ENCODE measurements at regions not wholly inside any gene's neighbourhood (a gene's known extent, or its start where the extent isn't known, plus 50 kb on each side); places are given as distances from the start of the nearest gene placed in this dataset.

DNA sequence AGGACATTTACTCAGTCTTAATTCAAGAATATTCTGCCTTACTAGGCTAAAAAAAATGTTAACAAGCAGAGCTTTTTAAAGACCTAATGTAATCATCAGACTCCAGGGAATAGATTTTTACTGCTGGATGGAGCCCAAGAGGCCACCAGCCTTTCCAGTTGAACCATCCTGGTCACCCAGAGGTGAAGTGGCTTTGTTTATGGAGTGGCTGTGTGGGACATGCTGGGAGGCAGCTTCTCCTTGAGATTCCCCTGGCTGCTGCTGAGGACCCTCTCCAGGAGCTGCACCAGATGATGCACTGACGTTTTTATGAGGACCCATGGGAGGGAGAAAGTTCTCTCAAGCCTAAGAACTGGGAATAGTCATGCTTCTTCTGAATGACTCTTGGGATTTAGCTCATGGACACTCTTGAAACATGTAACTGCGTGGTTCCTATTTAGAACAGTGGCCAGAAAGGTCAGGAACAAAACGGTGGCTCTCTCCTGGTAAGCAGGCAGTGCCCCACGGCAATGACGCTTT is 205.9 kb upstream of the MIR17HG start:
- DNase-seq = no peak

DNA sequence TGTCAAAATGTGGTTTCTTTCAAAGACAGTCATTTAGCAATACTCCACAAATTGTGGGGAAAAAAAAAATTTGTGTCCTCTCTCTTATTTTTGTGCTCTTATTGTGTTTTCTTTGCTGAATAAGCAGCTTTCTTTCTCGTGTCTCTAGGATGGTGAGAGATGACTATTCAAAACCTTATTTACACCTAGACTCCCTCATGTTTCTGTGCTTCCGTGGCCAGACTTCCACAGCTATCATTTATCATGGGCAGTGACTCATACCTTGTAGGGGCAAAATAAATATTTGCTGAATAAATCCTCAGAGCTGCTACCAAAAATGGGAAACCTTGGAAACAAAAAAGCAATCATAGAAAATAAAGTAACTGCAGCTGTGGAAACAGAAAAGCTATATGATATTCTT is 204.9 kb upstream of the MIR17HG start:
- no peak for DNase-seq

DNA sequence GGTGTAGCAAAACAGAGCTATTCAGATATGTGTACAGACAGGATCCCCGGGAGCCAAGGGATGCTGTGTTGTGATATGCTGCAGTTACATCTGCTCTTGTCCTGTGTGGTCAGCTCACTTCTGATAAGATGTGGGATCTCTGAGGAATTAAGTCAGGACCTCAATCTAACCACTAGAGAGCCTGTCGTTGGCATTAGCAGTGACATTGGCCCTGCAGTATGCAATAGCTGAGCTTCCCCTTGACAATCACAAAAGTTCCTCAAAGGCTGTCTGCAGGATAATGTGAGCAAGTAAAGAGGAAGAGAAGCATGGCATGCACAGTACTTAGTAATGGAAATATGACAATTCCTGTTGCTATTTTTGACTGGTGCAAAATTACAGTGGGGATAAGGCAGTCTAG is 203.4 kb upstream of the MIR17HG start:
- DNase-seq = no peak

DNA sequence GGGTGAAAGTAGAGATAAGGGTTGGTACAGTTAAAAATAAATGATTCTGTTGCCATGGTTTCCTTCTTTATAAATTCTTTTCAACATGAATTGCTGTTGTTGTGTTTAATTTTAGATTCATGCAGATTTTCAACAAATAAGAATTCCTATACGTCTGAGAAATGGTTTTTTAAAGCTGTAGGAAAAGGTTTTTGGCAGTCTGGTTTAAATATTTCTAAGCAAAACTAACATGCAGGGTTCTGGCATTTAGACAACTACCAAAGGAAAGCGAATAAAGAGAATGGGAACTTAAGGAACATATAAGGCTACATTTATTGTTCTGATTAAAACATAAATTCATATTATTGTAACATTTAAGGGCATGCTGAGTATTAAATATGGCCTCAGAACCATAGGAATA is 203.0 kb upstream of the MIR17HG start:
- DNase-seq = no peak

DNA sequence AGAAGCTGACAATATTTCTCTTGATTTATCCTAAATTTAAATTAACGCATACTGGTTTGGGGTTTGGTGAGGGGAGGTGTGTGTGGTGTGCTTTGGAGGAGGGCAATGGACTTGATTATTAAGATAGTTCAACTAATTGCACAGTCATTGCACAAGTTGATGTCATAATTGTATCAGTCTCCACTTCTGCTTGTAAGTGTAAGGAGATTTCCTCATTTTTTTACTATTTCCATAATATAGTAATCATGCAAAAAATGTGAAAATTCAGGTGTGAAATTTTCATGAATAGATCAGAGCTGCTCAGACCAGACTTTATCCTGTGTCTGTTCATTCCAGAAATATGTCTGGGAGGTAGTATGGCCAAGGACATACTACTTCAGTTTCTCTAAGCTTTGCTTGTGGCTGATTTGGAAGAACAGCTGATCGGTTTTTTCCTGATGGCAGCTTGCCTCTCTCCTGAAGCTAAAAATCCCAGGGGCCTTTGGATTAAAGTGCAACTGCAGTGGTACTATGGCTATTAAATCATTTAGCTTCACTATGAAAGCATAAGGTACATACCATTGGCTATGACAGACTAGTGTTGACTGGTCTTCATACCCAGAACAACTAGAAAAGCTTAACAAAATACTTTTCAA is 201.8 kb upstream of the MIR17HG start:
- DNase-seq = no peak

DNA sequence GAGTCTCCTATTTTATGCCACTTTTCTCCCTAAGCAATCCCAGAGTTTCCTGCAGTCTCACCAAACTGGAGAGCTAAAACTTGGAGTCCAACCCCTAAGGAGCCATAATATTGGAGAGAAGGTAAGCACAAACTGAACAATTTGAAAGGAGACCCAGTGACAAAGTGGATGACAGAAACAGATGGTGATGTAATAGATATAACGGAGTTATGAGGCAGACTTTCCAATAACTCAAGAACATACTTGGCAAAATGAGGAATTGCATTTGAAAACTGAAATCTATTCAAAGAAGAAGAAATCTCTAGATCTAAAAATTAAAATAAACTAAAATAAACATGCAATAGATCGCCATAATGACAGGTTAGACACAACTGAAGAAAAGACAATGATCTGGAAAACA is 200.9 kb upstream of the MIR17HG start:
- no peak for DNase-seq

DNA sequence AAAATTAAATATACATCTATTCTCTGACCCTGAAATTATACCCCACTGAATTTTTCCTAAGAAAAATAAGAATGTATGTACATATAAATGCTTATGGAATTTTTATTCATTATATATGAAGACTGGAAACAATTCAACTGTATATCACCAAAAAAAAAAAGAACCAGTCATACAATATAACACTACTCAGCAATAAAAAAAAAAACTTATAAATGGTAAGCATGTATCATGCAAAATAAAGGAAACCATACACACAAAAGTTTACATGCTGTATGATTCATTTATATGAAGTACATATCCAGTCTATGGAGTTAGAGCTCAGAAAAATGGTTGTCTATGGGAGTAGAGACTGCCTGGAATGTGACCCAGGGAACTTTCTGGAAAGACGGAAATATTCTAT is 199.4 kb upstream of the MIR17HG start:
- DNase-seq = no peak

DNA sequence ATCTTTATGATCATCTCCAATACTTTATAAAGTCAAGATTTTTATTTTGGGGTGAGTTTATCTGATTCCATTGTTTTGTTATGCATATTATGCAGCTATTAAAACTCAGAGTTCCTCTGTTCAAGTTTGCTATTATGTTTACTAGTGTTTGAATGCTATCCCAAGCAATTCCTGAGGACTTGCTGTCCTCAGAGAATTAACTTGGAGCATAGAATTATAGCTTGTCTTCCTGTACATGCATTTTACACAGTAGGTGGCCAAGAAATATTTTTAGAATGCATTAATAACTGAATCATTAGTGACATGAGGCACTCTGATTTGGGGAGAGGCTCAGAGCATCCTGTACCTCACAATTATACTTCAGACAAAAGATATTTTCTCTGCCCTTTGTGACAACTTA is 195.6 kb upstream of the MIR17HG start:
- DNase-seq = no peak

DNA sequence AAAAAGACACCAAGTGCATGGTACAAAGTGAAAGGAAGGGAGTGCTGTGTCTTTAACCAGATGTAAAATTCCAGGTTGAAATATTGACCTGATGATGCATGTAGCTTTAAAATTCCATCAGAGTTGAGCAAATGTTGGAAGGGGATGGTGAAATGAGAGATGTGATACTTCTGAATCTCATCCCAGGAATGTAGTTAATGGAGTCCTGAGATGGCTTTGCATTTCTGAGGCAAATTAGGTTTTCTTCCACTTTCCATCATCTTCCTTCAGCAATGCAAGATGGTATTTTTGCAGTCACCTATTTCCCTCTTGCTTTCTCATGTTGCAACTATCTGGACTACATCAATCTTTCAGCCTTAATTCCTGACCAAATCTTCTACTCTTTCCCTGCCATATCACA is 194.1 kb upstream of the MIR17HG start:
- DNase-seq = no peak

DNA sequence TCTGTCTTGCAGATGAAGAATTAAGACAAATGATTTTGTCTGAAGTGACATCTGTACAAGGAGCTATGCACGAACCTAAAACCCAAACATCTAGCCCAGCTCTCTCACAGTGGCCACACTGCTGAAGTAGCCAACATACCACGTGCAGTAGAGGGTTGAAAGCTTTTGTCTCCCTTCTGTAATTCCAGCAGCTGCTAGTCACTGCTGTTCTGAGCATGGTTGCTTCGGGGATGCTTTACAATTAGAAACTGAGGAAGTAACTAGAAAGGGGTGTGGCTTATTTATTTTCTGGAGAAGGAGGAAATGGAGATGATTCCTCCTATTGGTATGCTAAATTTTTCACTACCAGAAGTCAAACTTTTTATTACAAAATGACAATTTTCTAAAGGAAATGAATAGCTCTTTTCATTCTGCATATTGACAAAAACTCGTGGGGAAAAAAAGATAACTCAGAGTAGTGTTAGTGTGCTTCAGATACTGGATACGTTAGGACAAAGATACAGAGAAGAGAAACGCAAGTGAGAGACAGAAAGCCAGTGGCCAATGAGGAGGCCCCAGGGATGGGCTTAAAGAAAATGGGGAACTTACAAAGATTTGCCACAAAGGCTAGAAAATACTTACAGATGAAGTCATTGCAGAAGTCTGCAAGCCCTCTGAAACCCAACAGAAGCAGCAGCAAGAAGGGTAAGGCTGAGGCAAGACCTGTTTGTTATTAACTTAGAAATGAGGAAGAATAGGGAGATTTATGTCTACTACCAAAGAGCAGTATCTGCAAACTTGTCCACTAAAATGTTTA is 192.7 kb upstream of the MIR17HG start:
- no peak for DNase-seq

DNA sequence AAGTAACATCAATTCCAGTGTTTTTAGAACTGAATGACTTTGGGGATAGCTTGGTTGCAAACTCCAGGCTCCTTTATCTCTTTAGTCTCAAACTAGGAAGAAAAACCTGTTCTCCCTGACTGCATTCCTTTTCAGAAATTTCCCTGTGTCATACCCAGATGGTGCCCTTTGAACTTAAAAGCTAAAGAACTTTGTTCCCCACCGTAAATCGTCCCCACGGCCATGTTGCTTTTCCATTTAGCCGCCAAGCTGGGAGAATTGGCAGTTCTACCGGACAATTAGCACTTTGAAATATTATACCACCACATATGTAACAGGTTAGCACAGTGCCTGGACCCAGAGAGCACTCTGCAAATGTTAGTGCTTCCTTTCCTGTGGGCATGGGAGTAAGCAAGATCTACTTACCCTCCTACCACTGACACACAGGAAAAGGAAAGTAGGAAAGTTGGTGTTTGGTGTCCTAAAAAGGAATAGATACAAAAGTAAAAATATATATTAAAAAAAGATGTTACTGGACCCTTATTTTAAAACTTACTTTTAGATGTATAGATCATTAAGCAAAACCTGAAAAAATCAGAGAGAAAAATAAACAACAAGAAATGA is 191.9 kb upstream of the MIR17HG start:
- no peak for DNase-seq

DNA sequence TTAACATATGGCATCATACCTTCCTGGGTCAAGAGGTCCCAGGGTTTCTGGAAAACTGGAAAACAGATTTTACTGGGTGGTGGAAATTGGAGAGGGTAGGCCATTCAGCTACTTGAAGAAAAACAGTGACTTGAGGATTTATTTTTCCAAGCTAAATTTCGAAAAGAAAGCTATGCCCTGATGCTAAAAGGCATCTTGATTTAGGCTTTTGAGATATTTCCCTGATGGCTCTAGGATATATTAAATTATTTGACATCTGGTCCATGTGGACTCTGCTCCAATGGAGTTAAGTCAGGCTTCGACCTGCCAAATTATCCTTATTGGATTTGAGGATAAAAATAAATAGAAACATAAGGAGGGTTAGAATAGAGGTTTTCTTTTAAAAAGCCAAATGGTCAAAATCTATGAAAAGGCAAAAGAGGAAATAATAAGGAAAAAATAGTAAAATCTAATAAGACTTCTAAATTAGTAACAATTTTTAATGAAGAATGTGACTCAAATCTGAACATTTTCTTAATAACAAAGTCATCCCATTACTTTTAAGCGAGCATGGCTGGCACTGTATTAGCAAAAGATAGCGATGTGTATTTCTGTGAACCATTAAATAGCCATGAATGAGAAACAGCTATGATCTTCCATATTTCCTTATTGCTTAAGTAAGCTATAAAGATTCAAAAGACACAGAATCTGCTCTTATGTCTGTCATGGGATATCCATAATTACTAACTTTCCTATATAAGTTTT is 190.0 kb upstream of the MIR17HG start:
- DNase-seq = no peak

DNA sequence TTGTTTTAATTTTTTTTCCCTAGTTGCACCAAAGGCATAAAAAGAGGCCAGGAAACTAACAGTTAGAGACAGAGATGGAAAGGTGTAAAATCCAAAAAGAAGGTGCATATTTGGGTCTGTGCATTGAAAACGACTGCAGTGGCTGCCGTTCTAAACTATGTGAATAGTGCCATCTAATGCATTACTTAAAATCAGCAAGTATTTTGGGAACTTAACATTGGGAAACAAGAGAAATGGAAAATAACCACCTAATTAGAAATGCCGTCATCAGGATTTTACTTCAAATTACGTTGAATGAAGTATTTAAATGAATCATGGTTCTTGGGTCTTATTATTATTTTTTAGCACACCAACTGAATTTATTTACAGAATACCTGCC is 189.5 kb upstream of the MIR17HG start:
- no peak for DNase-seq

DNA sequence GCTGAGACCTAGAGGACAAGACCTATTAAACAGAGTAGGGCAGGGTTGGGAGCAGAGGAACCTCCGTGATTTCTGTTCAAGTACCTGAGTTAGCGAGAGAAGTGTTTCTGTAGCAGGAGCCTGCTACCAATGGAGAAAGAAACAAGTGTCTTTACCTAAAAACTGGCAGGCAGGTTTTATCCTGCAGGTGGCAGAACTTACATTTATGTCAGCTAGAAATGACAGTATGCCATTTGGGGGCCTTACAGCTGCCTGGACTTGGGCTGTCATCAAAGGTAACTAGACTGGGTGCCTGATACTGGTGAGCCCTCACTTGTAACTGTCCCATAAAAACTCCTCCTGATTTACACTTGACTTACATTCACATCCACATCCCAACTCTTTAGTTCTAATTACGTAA is 185.3 kb upstream of the MIR17HG start:
- no peak for DNase-seq

DNA sequence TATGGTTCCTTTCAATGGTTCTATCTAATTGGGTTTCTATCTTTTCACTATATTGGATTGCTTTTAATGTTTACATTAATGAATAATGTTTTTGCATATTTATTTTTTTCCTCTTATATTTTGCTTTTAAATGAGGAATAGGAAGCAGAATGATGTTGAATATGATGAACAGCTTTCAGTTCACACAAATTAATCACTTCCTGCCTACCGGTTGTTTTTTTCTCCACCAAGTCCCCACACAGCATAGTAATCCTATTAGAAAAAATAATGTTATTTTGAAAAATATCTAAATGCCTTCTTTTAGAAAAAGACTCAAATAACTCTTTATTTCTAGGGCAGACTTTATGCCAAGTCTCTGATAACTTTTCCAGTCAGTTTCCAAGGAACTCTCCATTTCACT is 184.9 kb upstream of the MIR17HG start:
- no peak for DNase-seq

DNA sequence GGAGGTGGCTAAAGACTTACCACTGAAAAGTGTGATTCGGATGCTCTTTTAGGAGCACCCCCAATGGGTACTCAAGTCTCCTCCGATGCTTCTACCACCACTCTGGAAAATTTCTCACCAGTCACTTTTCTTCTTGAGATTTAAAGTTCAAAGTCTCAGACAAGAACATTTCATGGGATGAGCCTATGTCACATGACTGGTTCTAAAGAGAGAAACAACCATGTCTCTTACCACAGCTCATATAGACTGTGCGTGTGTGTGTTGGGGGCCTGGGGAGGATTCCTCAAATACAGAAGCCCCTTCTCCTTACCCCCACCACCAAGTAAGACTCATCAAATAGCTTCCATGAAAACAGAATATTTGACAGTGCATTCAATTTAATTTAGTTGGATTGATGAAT is 181.7 kb upstream of the MIR17HG start:
- no peak for DNase-seq

DNA sequence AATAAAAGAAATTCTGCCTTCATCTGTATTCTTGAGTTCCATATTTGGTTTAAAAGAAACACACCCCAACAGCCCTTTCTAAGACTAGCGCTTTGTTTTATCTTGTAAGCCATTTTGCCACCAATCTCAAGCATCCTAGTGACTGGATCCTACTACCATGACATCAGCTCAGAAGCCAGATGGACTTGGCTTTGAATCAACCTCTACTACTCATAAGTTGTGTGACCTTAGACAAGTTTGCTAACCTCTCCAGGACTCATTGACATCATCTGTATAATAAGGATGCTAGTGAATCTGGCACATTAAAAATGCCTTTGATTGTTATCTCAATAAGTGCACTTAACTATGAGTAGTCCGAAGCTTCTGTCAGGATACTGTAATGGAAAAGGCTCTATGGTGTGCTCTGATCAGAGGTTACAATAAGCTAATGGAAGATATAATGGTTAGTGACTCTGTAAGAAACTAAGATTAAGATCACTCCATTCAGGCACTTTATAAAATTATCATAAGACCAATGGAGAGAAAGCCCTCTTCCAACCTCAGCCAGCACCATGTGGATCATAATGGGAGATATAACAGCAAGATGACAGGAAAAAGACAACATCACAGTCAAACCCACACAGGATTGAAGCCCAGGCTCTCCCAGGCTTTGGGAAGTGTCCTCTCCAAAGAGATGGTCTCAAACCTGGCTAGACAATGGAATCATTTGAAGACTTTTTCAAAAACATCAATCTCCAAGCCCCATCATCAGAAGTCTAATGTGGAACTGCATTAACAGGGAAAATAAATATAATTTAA is 180.6 kb upstream of the MIR17HG start:
- DNase-seq = no peak

DNA sequence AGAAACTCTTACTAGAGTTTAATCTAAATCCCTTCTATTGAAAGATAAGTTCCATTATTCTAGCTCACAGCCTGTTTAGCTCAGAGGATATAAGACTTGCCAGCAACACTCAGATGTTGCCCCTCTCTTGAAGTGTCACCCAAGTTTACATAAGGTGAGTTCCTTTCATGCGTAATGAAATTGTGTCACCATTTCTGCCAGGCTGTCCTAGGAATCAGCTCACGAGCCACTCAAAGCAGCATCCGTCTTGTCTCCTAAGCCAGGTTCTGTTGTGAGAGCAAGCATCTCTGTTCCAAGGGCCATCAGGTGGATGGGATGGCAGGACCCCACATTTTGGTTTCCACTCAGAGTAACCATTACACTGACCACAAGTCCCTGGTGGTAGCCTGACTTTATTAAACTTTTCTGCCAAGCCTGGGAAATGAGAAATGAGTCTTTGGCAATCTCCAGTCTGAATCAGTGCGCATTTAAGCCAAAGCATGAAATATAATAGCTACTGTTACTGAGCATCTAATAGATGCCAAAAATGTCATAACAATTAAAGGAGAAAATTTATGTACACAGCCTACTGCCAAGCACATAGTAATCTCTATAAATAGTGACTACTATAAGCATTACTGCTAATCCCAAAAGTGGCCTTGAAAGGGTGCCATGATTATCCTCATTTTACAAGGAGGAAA is 179.6 kb upstream of the MIR17HG start:
- no peak for DNase-seq

DNA sequence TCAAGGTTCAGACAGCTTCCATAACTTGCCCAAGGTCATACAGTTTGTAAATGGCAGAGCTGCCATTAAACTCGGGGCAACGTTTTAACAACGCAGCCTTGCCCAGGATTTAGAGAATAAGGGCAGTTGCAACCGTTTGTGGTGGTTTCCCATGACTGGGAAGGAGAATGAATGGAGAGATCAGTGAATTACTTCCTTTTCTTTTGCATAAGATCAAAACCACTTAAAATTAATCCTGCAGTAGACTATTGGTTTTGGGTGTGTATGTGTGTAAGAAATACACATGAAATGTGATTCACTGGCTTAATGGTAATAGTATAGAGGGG is 179.1 kb upstream of the MIR17HG start:
- DNase-seq = no peak

DNA sequence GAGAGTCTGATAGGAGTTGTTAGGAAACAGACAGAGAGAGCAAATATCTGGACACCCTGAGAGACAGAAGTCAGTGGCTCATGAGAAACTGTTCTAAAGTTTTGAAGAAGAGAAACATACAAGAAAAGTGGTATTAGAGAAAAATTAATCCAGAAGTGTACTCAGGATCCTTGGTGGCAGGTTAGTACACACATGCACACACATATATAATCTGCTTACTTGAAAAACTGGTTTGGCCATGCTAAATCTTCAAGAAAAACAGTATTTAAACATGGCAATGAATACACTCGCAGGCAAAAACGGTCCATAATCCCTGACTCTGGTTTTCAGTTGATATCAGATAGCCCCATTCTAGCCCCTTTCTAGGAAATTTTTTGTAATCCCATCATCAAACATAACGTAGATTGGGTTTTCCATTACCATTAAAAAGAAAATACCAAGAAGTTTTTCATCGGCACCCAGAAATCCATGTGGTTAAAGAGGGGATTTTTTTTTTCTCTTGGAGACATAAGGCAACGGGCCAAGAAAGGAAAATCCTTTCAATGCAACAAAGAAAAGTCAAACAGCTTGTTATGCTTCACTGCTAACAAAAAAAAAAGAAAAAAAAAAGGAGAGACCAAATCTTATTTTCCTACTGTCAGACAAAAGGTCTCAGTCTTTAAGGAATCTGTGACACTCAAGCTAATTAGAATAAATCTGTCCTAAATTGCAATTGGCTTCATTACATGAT is 178.0 kb upstream of the MIR17HG start:
- no peak for DNase-seq

DNA sequence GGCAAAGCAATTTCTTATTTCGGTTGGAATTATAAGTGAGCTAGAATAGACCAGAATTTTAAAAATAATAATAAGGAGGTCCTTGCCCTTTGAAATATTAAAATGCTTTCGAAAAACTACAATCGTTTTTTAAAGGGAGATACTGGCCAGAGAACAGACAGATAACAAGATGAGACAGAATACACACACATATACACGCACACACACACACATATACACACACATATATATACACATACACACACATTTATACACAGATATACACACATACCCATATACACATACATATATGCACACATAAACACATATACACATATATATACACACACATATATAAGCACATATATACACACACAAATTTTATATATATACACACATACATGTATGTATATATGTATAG is 175.3 kb upstream of the MIR17HG start:
- DNase-seq = no peak
